HG02943 (cell line): ENCODE measurements at regions not wholly inside any gene's neighbourhood (a gene's known extent, or its start where the extent isn't known, plus 50 kb on each side); places are given as distances from the start of the nearest gene placed in this dataset.

Source experiments
- ATAC-seq: cut with Tn5 transposase; IDR thresholded peaks from one replicate; pipeline ENCODE4 v1.9.1; 2021; ENCODE audit warnings: mild to moderate bottlenecking, low read depth, moderate library complexity; ENCODE audit not compliant: unreplicated experiment

DNA sequence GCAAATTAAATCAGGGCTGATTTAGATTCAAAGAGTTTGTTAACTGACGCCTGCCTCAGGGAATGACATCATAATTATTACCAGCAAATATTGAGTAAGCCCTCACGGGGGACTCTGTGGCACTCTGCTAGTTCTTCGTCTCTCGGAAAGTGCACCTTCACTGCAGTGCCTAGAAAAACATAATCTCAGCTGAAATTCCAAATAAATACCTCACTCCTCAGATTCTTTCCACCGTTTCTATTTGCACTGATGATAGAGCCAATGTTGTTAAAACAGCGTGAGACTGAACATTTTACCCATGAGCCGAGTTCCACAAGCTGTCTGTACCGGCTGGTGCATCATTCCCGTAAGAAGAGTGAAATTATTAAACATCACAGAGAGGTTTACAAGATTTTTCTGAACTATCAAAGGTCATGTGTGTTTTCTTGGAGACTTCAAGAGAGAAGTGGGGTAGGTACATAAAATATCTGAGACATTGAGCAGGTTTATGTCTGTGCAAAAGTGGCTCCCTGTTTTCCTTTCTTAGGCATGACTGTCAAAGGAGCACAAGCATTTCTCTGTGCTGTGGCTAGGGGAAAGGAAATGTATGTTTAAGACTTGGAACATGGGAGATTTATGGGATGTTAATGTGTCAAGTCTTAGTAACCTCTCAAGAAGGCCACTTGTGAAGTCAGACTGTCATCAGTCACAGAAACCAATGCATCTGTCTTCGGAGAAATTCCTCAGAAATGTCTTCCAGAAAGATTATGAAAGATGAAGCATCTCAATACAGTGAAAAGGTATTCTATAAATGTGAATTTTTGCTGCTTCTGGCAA is 119.6 kb downstream of the CBLL2 start:
- ATAC-seq = no peak

DNA sequence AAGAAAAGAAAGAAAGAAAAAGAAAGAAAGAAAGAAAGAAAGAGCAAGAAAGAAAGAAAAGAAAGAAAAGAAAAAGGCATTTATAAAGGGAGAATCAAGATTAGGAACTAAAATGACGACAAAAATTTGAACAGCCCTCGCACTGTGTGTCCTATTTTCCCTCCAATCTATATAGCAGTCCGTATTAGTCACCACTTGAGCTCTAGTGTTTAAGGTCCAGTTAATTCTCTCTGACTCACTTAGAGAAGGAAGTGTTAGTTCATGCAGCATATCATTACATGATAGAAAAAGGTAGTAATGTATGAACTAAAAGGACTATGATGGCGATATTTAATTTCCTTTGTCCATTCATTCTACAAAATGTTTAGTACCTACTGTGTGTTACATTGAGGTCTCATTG is 122.7 kb downstream of the CBLL2 start:
- no peak for ATAC-seq

- no peak for ATAC-seq
These were observed 123.7 kb downstream of the CBLL2 start for GRCh38 chrX:22396408-22396807.

DNA sequence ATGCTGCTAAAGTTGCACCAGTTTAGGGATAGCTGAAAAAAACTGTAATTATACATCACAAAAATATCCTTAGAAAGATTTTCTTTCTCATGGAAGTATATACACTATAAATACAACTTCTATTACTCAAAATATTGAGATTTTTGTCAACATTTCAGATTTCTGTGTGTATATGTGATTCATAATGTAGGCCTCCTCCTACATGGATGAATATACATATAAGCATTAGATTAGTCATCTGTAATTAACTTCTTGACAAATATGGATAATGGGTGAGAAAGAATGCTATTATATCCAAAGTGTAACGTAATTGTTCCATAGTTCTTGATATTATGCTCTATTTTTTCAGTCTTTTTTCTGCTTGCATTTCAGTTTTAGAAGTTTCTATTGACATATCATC is 124.9 kb downstream of the CBLL2 start:
- no peak for ATAC-seq

- no peak for ATAC-seq
These were observed 126.9 kb downstream of the CBLL2 start for GRCh38 chrX:22399437-22400192.

DNA sequence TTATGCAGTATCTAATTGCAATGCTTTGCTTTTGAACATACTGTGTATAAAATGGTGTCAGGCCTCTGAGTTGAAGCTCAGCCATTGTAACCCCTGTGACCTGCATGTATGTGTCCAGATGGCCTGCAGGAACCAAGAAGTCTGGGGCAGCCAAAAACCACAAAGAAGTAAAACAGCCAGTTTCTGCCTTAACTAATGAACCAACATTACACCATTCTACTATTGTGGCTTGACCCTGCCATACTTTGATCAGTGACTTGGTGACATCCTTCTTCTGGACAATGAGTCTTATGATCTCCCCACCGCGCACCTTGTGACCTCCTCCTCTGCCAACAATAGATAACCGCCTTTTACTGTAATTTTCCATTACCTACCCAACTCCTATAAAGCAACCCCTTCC is 131.6 kb downstream of the CBLL2 start:
- ATAC-seq = no peak

DNA sequence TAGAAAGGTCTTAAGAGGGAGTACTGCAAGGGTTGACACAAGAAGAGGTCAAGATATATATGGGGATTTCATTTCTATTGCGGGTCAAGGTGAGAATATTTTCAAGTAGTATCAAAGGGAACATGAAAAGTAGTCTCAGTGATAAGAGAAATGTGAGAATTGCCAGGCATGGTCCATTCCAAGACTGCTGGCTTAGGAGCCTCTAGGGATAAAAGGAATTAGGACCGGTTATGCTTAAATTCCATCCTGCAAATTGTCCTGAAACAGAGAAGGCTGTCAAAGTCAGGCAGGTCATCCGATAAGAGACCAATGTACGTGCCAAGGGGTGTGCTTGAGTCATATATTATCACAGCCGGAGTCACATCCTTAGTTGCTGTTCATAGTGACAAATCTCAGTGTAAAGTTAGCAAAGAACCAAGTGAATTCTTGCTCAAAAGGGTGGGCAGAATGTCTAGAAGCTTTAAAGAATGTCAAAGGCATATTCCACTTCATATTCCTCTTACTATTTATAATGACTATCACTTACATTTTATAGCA is 133.6 kb downstream of the CBLL2 start:
- ATAC-seq = no peak

GRCh38 chrX:22409418-22409817 is 136.7 kb downstream of the CBLL2 start:
- no peak for ATAC-seq

- ATAC-seq = no peak
These were observed 151.6 kb downstream of the CBLL2 start for GRCh38 chrX:22424122-22424915.

GRCh38 chrX:22424919-22425318 is 152.2 kb downstream of the CBLL2 start:
- no peak for ATAC-seq

DNA sequence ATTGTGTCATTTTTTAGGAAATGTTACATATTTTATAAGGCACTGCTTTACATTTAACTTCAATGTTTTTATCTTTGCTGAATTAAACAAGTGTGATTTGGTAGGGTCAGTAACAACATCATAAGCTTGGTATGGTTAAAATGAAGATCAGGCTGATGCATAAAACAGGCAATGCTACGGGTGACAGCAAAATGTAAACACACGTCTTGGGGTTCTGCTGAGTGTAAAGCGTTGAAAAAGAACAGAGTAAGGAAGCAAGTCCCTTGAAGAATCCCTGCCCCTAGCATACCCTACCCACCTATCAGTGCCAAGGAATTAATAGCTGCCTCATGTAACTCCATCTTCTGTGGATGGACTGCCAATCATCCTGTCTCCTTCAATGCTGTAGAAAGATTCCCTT is 157.0 kb downstream of the CBLL2 start:
- no peak for ATAC-seq

GRCh38 chrX:22430701-22431100 is 158.0 kb downstream of the CBLL2 start:
- no peak for ATAC-seq

- ATAC-seq = no peak
These were observed 160.8 kb downstream of the CBLL2 start for GRCh38 chrX:22433292-22434070.

GRCh38 chrX:22445880-22446279 is 173.2 kb downstream of the CBLL2 start:
- no peak for ATAC-seq

DNA sequence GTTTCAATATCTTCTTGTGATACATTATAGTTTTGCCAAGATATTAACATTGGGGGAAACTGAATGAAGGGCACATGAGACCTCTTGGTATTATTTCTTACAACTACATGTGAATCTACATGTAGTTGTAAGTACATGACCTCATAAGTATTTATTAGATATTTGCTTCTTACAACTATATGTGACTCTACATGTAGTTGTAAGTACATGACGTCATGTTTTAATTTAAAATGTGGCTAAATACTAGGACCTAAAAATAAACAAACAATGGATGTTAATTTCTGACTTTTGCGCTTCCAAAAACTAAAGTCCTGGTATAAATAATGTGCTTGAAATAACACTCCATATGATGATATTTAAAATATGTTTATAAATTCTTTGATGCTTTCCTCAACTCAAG is 190.2 kb downstream of the CBLL2 start:
- no peak for ATAC-seq

DNA sequence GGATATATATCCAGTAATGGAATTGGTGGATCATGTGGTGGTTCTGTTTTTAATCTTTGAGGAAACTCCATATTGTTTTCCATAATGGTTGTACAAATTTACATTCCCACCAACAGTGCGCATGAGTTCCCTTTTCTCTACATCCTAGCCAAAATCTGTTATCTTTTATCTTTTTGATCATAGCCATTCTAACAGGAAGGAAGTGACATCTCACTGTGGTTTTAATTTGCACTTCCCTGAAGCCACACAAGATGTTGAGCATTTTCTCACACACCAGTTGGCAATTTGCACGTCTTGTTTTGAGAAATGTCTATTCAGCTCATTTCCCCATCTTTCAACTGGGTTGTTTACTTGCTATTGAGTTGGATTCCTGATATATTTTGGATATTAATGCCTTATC is 194.9 kb downstream of the CBLL2 start:
- no peak for ATAC-seq

- ATAC-seq = no peak
These were observed 208.7 kb downstream of the CBLL2 start for GRCh38 chrX:22481436-22481835.

DNA sequence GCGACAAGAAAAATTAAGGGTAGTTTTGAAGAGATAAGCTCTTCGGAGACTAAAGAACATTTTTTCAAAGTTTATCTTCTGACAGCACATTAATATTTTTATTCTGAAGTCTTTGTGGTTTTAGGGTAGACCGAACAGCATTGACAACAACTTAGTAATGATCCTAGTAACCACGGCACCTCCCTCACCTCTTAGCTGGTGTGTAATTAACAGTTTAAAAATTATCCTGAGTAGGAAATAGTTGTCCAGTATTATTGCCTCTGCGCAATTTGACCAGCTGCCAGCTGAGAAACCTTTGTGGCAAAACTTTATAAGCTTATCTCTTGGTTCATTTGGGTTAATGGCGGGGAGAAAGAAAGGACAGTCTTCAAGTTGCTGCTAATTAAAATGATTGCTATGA is 213.6 kb downstream of the CBLL2 start:
- ATAC-seq = no peak

DNA sequence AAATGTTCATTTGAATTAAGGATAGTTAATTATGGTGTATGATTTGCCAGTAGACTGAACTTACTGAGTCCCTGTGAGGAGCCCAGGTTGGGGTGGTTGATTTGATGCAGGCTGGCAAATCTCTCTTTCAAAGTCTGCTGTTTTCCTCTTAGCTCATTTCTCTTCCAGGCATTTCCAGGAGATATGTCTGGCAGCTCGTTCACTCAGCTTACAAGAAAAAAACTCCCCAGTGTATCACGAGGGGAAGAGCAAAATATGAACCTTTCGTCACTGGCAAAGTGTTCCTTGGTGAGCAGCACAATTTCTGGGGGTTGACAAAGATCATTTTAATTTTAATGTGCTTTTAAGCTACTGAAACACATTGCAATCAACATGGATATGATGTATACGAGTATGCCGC is 244.2 kb downstream of the CBLL2 start:
- ATAC-seq = no peak

DNA sequence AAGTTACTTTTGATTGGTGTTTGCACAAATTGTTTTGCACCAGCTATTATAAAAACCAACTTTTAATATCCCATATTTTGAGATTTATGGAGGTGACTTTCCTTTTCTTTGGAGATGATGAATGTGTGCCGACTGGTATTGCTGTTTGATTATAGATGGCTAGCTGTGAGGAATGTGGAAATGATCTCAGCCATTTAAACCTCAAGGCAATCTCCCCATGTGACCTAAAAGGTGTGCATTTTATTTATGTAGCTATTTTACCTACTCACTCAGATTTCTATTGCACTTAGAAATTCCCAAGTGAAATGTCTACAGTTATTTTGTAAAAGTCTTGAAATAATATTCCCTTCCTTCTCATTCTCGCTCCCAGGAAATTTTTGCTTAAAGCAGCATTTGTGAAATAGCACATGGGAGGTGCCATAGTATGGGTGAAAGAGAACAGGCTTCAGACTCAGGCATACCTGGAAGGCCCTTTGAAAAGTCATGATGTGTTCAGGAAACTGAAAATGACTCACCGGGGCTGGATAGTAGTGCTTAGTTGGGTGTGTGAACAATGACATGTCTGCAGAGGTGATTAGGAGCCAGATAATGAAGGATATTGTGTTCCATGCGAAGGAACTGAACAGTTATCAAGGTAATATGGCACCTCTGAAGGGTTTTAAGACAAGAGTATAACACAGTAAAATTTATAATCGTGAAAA is 247.6 kb downstream of the CBLL2 start:
- no peak for ATAC-seq
